A673 (cell line): ENCODE measurements at regions not wholly inside any gene's neighbourhood (a gene's known extent, or its start where the extent isn't known, plus 50 kb on each side); places are given as distances from the start of the nearest gene placed in this dataset.

Experiments
- BruUV-seq: library from RNA; stranded (reverse); fragments of 400-500 nt; replicated peaks from 2 replicates; lab custom pipeline; 2021; lab: Mats Ljungman, UMichigan
- CTCF ChIA-PET: fragments of 300-600 bp; sonication (Branson Sonifier 250); formaldehyde crosslinking; loops from one replicate; lab custom pipeline; 2022; ENCODE audit warnings: antibody characterized with exemption; lab: Charles Lee
- POLR2A ChIA-PET: fragments of 300-600 bp; sonication (Branson Sonifier 250); formaldehyde crosslinking; loops from one replicate; lab custom pipeline; 2022; ENCODE audit warnings: antibody characterized with exemption; ENCODE audit not compliant: low non-redundant PET; lab: Charles Lee
- DNase-seq: peaks from one replicate; pipeline ENCODE4 v3.0.0-alpha.2; 2015; ENCODE audit warnings: low spot score
- H3K27ac ChIP-seq: fragments of 200-600 bp; sonication (generic); 2 replicates; pipeline ENCODE4 v1.5.1; 2016; ENCODE audit warnings: mixed run types, low read depth, mild to moderate bottlenecking, mixed read lengths, antibody characterized with exemption, low read length; ENCODE audit not compliant: poor library complexity, severe bottlenecking
- H3K27me3 ChIP-seq: fragments of 200-600 bp; sonication (generic); replicated peaks from 2 replicates; pipeline ENCODE4 v1.6.1; 2017; ENCODE audit warnings: mixed run types, low read depth, mild to moderate bottlenecking, mixed read lengths, antibody characterized with exemption, low read length; ENCODE audit not compliant: insufficient read depth, poor library complexity
- H3K36me3 ChIP-seq: fragments of 200-600 bp; sonication (generic); 2 replicates; pipeline ENCODE4 v1.6.1; 2016; ENCODE audit warnings: mixed run types, mild to moderate bottlenecking, mixed read lengths, antibody characterized with exemption, low read length; ENCODE audit not compliant: insufficient read depth, poor library complexity, severe bottlenecking
- H3K4me1 ChIP-seq: fragments of 200-600 bp; sonication (generic); 2 replicates; pipeline ENCODE4 v1.6.1; 2017; ENCODE audit warnings: mixed run types, mild to moderate bottlenecking, mixed read lengths, antibody characterized with exemption, low read length; ENCODE audit not compliant: insufficient read depth, poor library complexity, severe bottlenecking
- H3K4me3 ChIP-seq: fragments of 200-600 bp; sonication (generic); 2 replicates; pipeline ENCODE4 v1.5.1; 2016; ENCODE audit warnings: low read depth, mixed run types, mild to moderate bottlenecking, mixed read lengths, low read length; ENCODE audit not compliant: poor library complexity, severe bottlenecking
- H3K9me3 ChIP-seq: fragments of 200-600 bp; sonication (generic); 2 replicates; pipeline ENCODE4 v1.6.1; 2016; ENCODE audit warnings: mixed run types, low read depth, mild to moderate bottlenecking, mixed read lengths, antibody characterized with exemption, low read length; ENCODE audit not compliant: poor library complexity, severe bottlenecking
- CTCF ChIP-seq: fragments of 300-800, 200-600 bp; sonication (generic); conservative IDR thresholded peaks from 2 replicates; pipeline ENCODE4 v1.5.1; 2017; ENCODE audit warnings: low read depth, mild to moderate bottlenecking, antibody characterized with exemption, low read length, moderate library complexity, mixed read lengths
- EZH2 ChIP-seq: fragments of 200-600 bp; sonication (generic); IDR thresholded peaks from 2 replicates; pipeline ENCODE4 v1.6.1; 2017; ENCODE audit warnings: borderline replicate concordance, low read depth, mild to moderate bottlenecking, mixed read lengths, antibody characterized with exemption, low read length; ENCODE audit not compliant: poor library complexity, severe bottlenecking
- intact Hi-C: fragments of 100-400 bp; cut with micrococcal nuclease; formaldehyde crosslinking; loops from one replicate; pipeline ENCODE4 v1.10.0; 2022; ENCODE audit not compliant: unreplicated experiment

GRCh38 chr3:25046911-25047771 lies 380.9 kb upstream of the RARB start:
- no peak for DNase-seq
- Histone ChIP-seq H3K27me3 (no peaks in the 10 kb centered on the region), H3K4me1 (no peaks in the 10 kb centered on the region), H3K27ac (no peak overlapping the region), H3K36me3 (no peaks in the 10 kb centered on the region), H3K4me3 (no peak overlapping the region), H3K9me3 (no peaks in the 10 kb centered on the region)
- intact Hi-C loops: no loop called here
- no TSS peak for BruUV-seq
- TF ChIP-seq EZH2 (no peak), CTCF (no peak)
- CTCF ChIA-PET: no interaction called here
- POLR2A ChIA-PET: interaction anchor here (0.6 kb wide), 1 partner anchor 573 kb away, joined by 3 read pairs; no protein-coding TSS in a partner anchor

GRCh38 chr3:25049304-25049703 lies 378.8 kb upstream of the RARB start:
- H3K27me3 ChIP-seq: peaks cover 7% of the 10 kb centered on the region
- DNase-seq: no peak
- ChIA-PET CTCF (no interaction called here), POLR2A (no interaction called here)
- H3K4me3 ChIP-seq: no peak overlapping the region
- no peaks in the 10 kb centered on the region for H3K36me3 ChIP-seq
- intact Hi-C loops: no loop called here
- H3K9me3 ChIP-seq: no peaks in the 10 kb centered on the region
- H3K4me1 ChIP-seq: no peaks in the 10 kb centered on the region
- H3K27ac ChIP-seq: no peak overlapping the region
- TF ChIP-seq CTCF (no peak), EZH2 (no peak)
- no TSS peak for BruUV-seq

- H3K27me3 ChIP-seq: peaks cover 7% of the 10 kb centered on the region
- CTCF ChIA-PET: no interaction called here
- H3K36me3 ChIP-seq: no peaks in the 10 kb centered on the region
- no peak for TF ChIP-seq EZH2
- TF ChIP-seq CTCF: no peak
- BruUV-seq: no TSS peak
- no peaks in the 10 kb centered on the region for H3K4me1 ChIP-seq
- H3K27ac ChIP-seq: no peak overlapping the region
- POLR2A ChIA-PET: no interaction called here
- DNase-seq: no peak
- H3K9me3 ChIP-seq: no peaks in the 10 kb centered on the region
- no peak overlapping the region for H3K4me3 ChIP-seq
- intact Hi-C loops: no loop called here
Measured at GRCh38 chr3:25053360-25053759, 374.7 kb upstream of the RARB start.
